H1 (cell line): ENCODE measurements at regions not wholly inside any gene's neighbourhood (a gene's known extent, or its start where the extent isn't known, plus 50 kb on each side); places are given as distances from the start of the nearest gene placed in this dataset.

ENCODE experiments used
- EZH2 ChIP-seq: fragments of 200-600 bp; sonication (generic); IDR thresholded peaks from 2 replicates; pipeline ENCODE4 v1.7.1; 2012; ENCODE audit warnings: low read depth, mild to moderate bottlenecking, moderate library complexity, low read length, inconsistent platforms; ENCODE audit not compliant: severe bottlenecking
- TAF7 ChIP-seq: optimal IDR thresholded peaks from 2 replicates; pipeline ENCODE3; 2011; ENCODE audit warnings: low read depth, mild to moderate bottlenecking, inconsistent platforms, low read length, moderate library complexity, borderline replicate concordance
- TEAD4 ChIP-seq: IDR thresholded peaks from 2 replicates; pipeline ENCODE4 v1.6.1; 2012; ENCODE audit warnings: low read depth, low read length, inconsistent platforms, mixed read lengths
- ZNF274 ChIP-seq: IDR thresholded peaks from 2 replicates; pipeline ENCODE4 v1.7.0; 2012; ENCODE audit warnings: low read length, borderline replicate concordance; ENCODE audit errors: extremely low read depth

- TF ChIP-seq EZH2: no peak
- no peak for TF ChIP-seq TAF7
- no peak for TF ChIP-seq ZNF274
- TF ChIP-seq TEAD4: no peak
These were observed 398.8 kb downstream of the DUSP10 start (continued) for GRCh38 chr1:221343136-221343535.
